H1 (cell line): ENCODE measurements at regions not wholly inside any gene's neighbourhood (a gene's known extent, or its start where the extent isn't known, plus 50 kb on each side); places are given as distances from the start of the nearest gene placed in this dataset.

Source experiments
- KDM1A ChIP-seq: fragments of 200-600, 300-600 bp; sonication (generic); IDR thresholded peaks from 2 replicates; pipeline ENCODE4 v1.7.1; 2016; ENCODE audit warnings: mild to moderate bottlenecking, low read length, borderline replicate concordance
- MAFK ChIP-seq: IDR thresholded peaks from 2 replicates; pipeline ENCODE4 v1.6.1; 2012; ENCODE audit warnings: low read depth, mild to moderate bottlenecking, improper control_type of control experiment, low read length
- RXRA ChIP-seq: IDR thresholded peaks from 2 replicates; pipeline ENCODE4 v1.6.1; 2011; ENCODE audit warnings: low read depth, mild to moderate bottlenecking, low read length, moderate library complexity; ENCODE audit not compliant: insufficient read depth
- TAF1 ChIP-seq: IDR thresholded peaks from 2 replicates; pipeline ENCODE4 v1.6.1; 2011; ENCODE audit warnings: mild to moderate bottlenecking, low read depth, low read length
- TCF12 ChIP-seq: IDR thresholded peaks from 2 replicates; pipeline ENCODE4 v1.6.1; 2011; ENCODE audit warnings: low read depth, mild to moderate bottlenecking, low read length
- TF ChIP-seq, protein P1 (sequence below), 3 experiments: IDR thresholded peaks; 1 replicate in 2 of 3; 2 replicates in 1 of 3; pipeline versions ENCODE4 v1.5.1 to v1.6.1; 2011; ENCODE audit warnings: low read length in 3 of 3, mild to moderate bottlenecking in 3 of 3, inconsistent platforms in 2 of 3, low read depth in 1 of 3, moderate library complexity in 1 of 3; ENCODE audit not compliant: insufficient read depth in 1 of 3; ENCODE audit errors: control extremely low read depth in 1 of 3

DNA sequence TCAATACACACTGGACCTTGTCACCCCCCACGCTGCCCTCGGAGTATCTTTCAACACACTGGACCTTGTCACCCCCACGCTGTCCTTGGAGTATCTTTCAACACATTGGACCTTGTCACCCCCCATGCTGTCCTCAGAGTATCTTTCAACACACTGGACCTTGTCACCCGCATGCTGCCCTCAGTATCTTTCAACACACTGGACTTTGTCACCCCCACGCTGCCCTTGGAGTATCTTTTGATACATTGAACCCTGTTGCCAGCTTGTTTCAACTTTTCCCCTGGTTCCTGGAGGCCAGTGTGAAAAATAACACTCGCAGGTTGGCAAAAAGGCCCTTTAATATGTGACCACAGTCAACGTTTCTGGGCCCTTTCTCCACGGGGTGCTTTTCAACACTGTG, 247.8 kb downstream of the TEX29 start:
- TF ChIP-seq TAF1 = no peak
- TF ChIP-seq TCF12 = no peak
- TF ChIP-seq KDM1A = no peak
- no peak for TF ChIP-seq RXRA
- no peak for TF ChIP-seq MAFK
- TF ChIP-seq, protein P1, sequence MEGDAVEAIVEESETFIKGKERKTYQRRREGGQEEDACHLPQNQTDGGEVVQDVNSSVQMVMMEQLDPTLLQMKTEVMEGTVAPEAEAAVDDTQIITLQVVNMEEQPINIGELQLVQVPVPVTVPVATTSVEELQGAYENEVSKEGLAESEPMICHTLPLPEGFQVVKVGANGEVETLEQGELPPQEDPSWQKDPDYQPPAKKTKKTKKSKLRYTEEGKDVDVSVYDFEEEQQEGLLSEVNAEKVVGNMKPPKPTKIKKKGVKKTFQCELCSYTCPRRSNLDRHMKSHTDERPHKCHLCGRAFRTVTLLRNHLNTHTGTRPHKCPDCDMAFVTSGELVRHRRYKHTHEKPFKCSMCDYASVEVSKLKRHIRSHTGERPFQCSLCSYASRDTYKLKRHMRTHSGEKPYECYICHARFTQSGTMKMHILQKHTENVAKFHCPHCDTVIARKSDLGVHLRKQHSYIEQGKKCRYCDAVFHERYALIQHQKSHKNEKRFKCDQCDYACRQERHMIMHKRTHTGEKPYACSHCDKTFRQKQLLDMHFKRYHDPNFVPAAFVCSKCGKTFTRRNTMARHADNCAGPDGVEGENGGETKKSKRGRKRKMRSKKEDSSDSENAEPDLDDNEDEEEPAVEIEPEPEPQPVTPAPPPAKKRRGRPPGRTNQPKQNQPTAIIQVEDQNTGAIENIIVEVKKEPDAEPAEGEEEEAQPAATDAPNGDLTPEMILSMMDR (IDR thresholded peaks at IDR 0.05; ENCODE audit: control extremely low read depth in 1 of 3, insufficient read depth in 1 of 3, low read depth in 1 of 3, low read length in 3 of 3) = no peak
